ENCODE measurements at regions not wholly inside any gene's neighbourhood (a gene's known extent, or its start where the extent isn't known, plus 50 kb on each side); places are given as distances from the start of the nearest gene placed in this dataset.

DNA sequence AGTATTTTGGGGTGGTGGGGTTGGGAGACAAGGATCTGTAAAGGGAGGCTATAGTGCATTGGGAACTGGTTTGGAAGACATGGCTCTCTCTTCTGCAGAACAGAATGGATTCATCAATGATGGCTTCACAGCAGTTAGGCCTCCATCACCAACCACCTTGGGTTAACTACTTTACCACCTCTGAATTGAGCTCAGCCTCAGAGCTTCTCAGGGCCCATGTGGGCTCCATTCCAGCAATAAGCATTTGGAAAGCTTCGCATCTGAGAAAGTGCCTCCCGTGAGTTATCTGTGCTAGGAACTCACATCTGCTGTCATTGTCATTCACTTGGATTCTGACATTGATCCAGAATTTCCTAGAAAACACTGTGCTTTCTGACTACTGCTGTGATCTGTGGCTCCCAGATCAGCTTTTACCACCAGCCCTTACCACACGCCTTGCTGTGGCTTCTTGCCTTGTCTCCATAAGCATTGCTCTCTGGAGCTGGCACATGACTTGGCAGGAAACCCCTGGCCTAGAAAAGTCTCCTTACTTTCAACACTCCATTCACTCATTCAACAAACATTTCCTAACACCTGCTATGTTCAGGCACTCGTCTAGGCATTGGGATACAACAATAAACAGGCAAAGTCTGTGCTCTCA, 70.7 kb upstream of the ADO start:
- TF ChIP-seq CTCF (IDR thresholded peaks at IDR 0.05) = no peak
- no peak for TF ChIP-seq RARB (CRISPR knock-in tag; IDR thresholded peaks at IDR 0.05)
- no peak for TF ChIP-seq POLR2A (IDR thresholded peaks at IDR 0.05; ENCODE audit: low read length)
- TF ChIP-seq PBX3 (IDR thresholded peaks at IDR 0.05) = no peak
- no peak for TF ChIP-seq RFX5 (IDR thresholded peaks at IDR 0.05)
- TF ChIP-seq, protein P1, sequence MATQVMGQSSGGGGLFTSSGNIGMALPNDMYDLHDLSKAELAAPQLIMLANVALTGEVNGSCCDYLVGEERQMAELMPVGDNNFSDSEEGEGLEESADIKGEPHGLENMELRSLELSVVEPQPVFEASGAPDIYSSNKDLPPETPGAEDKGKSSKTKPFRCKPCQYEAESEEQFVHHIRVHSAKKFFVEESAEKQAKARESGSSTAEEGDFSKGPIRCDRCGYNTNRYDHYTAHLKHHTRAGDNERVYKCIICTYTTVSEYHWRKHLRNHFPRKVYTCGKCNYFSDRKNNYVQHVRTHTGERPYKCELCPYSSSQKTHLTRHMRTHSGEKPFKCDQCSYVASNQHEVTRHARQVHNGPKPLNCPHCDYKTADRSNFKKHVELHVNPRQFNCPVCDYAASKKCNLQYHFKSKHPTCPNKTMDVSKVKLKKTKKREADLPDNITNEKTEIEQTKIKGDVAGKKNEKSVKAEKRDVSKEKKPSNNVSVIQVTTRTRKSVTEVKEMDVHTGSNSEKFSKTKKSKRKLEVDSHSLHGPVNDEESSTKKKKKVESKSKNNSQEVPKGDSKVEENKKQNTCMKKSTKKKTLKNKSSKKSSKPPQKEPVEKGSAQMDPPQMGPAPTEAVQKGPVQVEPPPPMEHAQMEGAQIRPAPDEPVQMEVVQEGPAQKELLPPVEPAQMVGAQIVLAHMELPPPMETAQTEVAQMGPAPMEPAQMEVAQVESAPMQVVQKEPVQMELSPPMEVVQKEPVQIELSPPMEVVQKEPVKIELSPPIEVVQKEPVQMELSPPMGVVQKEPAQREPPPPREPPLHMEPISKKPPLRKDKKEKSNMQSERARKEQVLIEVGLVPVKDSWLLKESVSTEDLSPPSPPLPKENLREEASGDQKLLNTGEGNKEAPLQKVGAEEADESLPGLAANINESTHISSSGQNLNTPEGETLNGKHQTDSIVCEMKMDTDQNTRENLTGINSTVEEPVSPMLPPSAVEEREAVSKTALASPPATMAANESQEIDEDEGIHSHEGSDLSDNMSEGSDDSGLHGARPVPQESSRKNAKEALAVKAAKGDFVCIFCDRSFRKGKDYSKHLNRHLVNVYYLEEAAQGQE (IDR thresholded peaks at IDR 0.05) = no peak
